Femur (tissue), 1 donor: ENCODE measurements at regions not wholly inside any gene's neighbourhood (a gene's known extent, or its start where the extent isn't known, plus 50 kb on each side); places are given as distances from the start of the nearest gene placed in this dataset.
"Not testable (repeated sequence)": the region's sequence is repeated elsewhere in the genome, so short reads cannot be mapped to it uniquely, and the experiment has no call there.

ENCODE experiments used
- DNase-seq: peaks from one replicate; pipeline ENCODE4 v3.0.0-alpha.2; 2017

GRCh38 chr9:90128587-90129190, 513.9 kb downstream of the DIRAS2 start:
- DNase-seq, result no peak

GRCh38 chr9:90129446-90129845, 513.2 kb downstream of the DIRAS2 start:
- no peak for DNase-seq

GRCh38 chr9:90131568-90131967, 511.1 kb downstream of the DIRAS2 start:
- DNase-seq, result no peak

GRCh38 chr9:90132866-90133265, 509.8 kb downstream of the DIRAS2 start:
- DNase-seq, result no peak

GRCh38 chr9:90137801-90138200, 504.8 kb downstream of the DIRAS2 start:
- no peak for DNase-seq

- no peak for DNase-seq
These were observed 502.3 kb downstream of the DIRAS2 start for GRCh38 chr9:90140131-90140818.

- no peak for DNase-seq
These were observed 500.9 kb downstream of the DIRAS2 start for GRCh38 chr9:90141723-90142122.

- DNase-seq, result peak; percentile 30
These were observed 500.0 kb downstream of the DIRAS2 start for GRCh38 chr9:90142580-90142979.

GRCh38 chr9:90147426-90147825, 495.2 kb downstream of the DIRAS2 start:
- no peak for DNase-seq

- DNase-seq, result no peak
These were observed 486.3 kb downstream of the DIRAS2 start for GRCh38 chr9:90156318-90156717.

- DNase-seq, result no peak
These were observed 480.3 kb downstream of the DIRAS2 start for GRCh38 chr9:90162326-90162725.

GRCh38 chr9:90162819-90163218, 479.8 kb downstream of the DIRAS2 start:
- no peak for DNase-seq

GRCh38 chr9:90165281-90165680, 477.3 kb downstream of the DIRAS2 start:
- no peak for DNase-seq

- not testable (repeated sequence) for DNase-seq
These were observed 476.2 kb downstream of the DIRAS2 start for GRCh38 chr9:90166374-90166773.

- no peak for DNase-seq
These were observed 474.7 kb downstream of the DIRAS2 start for GRCh38 chr9:90167914-90168313.

GRCh38 chr9:90169490-90169889, 473.1 kb downstream of the DIRAS2 start:
- no peak for DNase-seq

GRCh38 chr9:90173935-90174334, 468.7 kb downstream of the DIRAS2 start:
- DNase-seq, result not testable (repeated sequence)

- not testable (repeated sequence) for DNase-seq
These were observed 468.3 kb downstream of the DIRAS2 start for GRCh38 chr9:90174346-90174745.

GRCh38 chr9:90175257-90175656, 467.4 kb downstream of the DIRAS2 start:
- DNase-seq, result no peak

GRCh38 chr9:90175865-90176264, 466.8 kb downstream of the DIRAS2 start:
- DNase-seq, result no peak

GRCh38 chr9:90176901-90177300, 465.7 kb downstream of the DIRAS2 start:
- DNase-seq, result no peak

GRCh38 chr9:90180381-90180780, 462.2 kb downstream of the DIRAS2 start:
- DNase-seq, result no peak

GRCh38 chr9:90188656-90189055, 454.0 kb downstream of the DIRAS2 start:
- no peak for DNase-seq

GRCh38 chr9:90189306-90189705, 453.3 kb downstream of the DIRAS2 start:
- DNase-seq, result no peak

- DNase-seq, result not testable (repeated sequence)
These were observed 450.2 kb downstream of the DIRAS2 start for GRCh38 chr9:90192465-90192864.
